Endodermal cell (in vitro differentiated cells): ENCODE measurements at regions not wholly inside any gene's neighbourhood (a gene's known extent, or its start where the extent isn't known, plus 50 kb on each side); places are given as distances from the start of the nearest gene placed in this dataset.

ENCODE experiments used
- DNase-seq: peaks from one replicate; pipeline ENCODE4 v3.0.0-alpha.2; 2017
- H3K27ac ChIP-seq: 2 replicates; pipeline ENCODE4 v1.5.1; 2013; ENCODE audit warnings: mild to moderate bottlenecking, low read depth, low read length, moderate library complexity
- H3K27me3 ChIP-seq: 2 replicates; pipeline ENCODE4 v1.6.1; 2013; ENCODE audit warnings: mild to moderate bottlenecking, low read length, moderate library complexity; ENCODE audit not compliant: insufficient read depth, control insufficient read depth, poor library complexity, severe bottlenecking
- H3K36me3 ChIP-seq: 2 replicates; pipeline ENCODE4 v1.7.0; 2013; ENCODE audit warnings: mild to moderate bottlenecking, low read length, moderate library complexity; ENCODE audit not compliant: control insufficient read depth, insufficient read depth
- H3K4me1 ChIP-seq: one replicate; pipeline ENCODE4 v1.7.0; 2013; ENCODE audit warnings: low read length; ENCODE audit not compliant: control insufficient read depth, insufficient read depth
- H3K4me3 ChIP-seq: 2 replicates; pipeline ENCODE4 v1.5.1; 2013; ENCODE audit warnings: mild to moderate bottlenecking, low read length, moderate library complexity
- H3K9ac ChIP-seq: 2 replicates; pipeline ENCODE4 v1.6.1; 2013; ENCODE audit warnings: mild to moderate bottlenecking, low read length, moderate library complexity; ENCODE audit not compliant: poor library complexity, severe bottlenecking; ENCODE audit errors: extremely low read depth
- H3K9me3 ChIP-seq: 2 replicates; pipeline ENCODE4 v1.6.1; 2013; ENCODE audit warnings: mild to moderate bottlenecking, low read length, moderate library complexity; ENCODE audit not compliant: control insufficient read depth
- H3K27ac Mint-ChIP-seq: 2 replicates; pipeline ENCODE4 v1.8.0; 2020; ENCODE audit warnings: mixed read lengths
- H3K27me3 Mint-ChIP-seq: 2 replicates; pipeline ENCODE4 v1.8.0; 2021; ENCODE audit warnings: mild to moderate bottlenecking, mixed read lengths; ENCODE audit not compliant: insufficient read depth
- H3K36me3 Mint-ChIP-seq: 2 replicates; pipeline ENCODE4 v1.8.0; 2020; ENCODE audit warnings: low read depth, mixed read lengths
- H3K4me1 Mint-ChIP-seq: 2 replicates; pipeline ENCODE4 v1.8.0; 2020; ENCODE audit warnings: mixed read lengths
- H3K4me3 Mint-ChIP-seq: 2 replicates; pipeline ENCODE4 v1.8.0; 2020; ENCODE audit warnings: mild to moderate bottlenecking, moderate library complexity, mixed read lengths
- H3K9me3 Mint-ChIP-seq: 2 replicates; pipeline ENCODE4 v1.8.0; 2020; ENCODE audit warnings: mild to moderate bottlenecking, mixed read lengths
- CTCF ChIP-seq: fragments of 200-600 bp; sonication (generic); conservative IDR thresholded peaks from 2 replicates; pipeline ENCODE4 v1.5.0; 2021; ENCODE audit warnings: antibody characterized with exemption, mild to moderate bottlenecking
- WGBS, 2 experiments: methylation state at CpG; one replicate each; pipeline versions ENCODE4 v1.1.5 to v1.1.7; 2013; ENCODE audit warnings: missing lambda C conversion rate in 2 of 2, mixed read lengths in 1 of 2; ENCODE audit not compliant: insufficient coverage in 1 of 2, insufficient read length in 1 of 2; 5-methylcytosine and 5-hydroxymethylcytosine counted together

GRCh38 chr2:221747289-221747972 is 175.3 kb upstream of the EPHA4 start:
- 94% methylated on average over 3 of the region's 3 CpGs; no CpG with 5 or more reads in 1 of the 2 experiments for WGBS, 2 experiments

GRCh38 chr2:221741496-221742211 is 169.6 kb upstream of the EPHA4 start:
- no peaks in the 10 kb centered on the region for H3K4me1 ChIP-seq
- H3K27me3 Mint-ChIP-seq: peaks cover 2% of the 10 kb centered on the region
- DNase-seq: no peak
- H3K9me3 Mint-ChIP-seq: peaks cover 6% of the 10 kb centered on the region
- no peak overlapping the region for H3K9ac ChIP-seq
- H3K36me3 Mint-ChIP-seq: no peaks in the 10 kb centered on the region
- no peak overlapping the region for H3K27ac ChIP-seq
- H3K36me3 ChIP-seq: no peaks in the 10 kb centered on the region
- peaks cover 10% of the 10 kb centered on the region for H3K27me3 ChIP-seq
- WGBS, 2 experiments: 93 to 94% methylated on average over 4 of the region's 4 CpGs
- no peaks in the 10 kb centered on the region for H3K9me3 ChIP-seq
- H3K27ac Mint-ChIP-seq: no peak overlapping the region
- H3K4me1 Mint-ChIP-seq: no peaks in the 10 kb centered on the region
- H3K4me3 Mint-ChIP-seq: no peak overlapping the region
- no peak overlapping the region for H3K4me3 ChIP-seq
- no peak for TF ChIP-seq CTCF

More at GRCh38 chr2:221747289-221747972, 175.3 kb upstream of the EPHA4 start:
- H3K9me3 Mint-ChIP-seq: peaks cover 6% of the 10 kb centered on the region
- no peak for TF ChIP-seq CTCF
- no peak overlapping the region for H3K27ac Mint-ChIP-seq
- Histone ChIP-seq H3K4me3 (no peak overlapping the region), H3K4me1 (no peaks in the 10 kb centered on the region), H3K27ac (no peak overlapping the region), H3K9me3 (no peaks in the 10 kb centered on the region), H3K36me3 (no peaks in the 10 kb centered on the region), H3K27me3 (peaks cover 1% of the 10 kb centered on the region), H3K9ac (no peak overlapping the region)
- H3K4me1 Mint-ChIP-seq: peaks cover 4% of the 10 kb centered on the region
- peaks cover 2% of the 10 kb centered on the region for H3K27me3 Mint-ChIP-seq
- H3K36me3 Mint-ChIP-seq: no peaks in the 10 kb centered on the region
- no peak overlapping the region for H3K4me3 Mint-ChIP-seq
- no peak for DNase-seq

GRCh38 chr2:221731432-221732145 is 159.5 kb upstream of the EPHA4 start:
- no peaks in the 10 kb centered on the region for H3K36me3 Mint-ChIP-seq
- Histone ChIP-seq H3K9me3 (no peaks in the 10 kb centered on the region), H3K27ac (no peak overlapping the region), H3K27me3 (no peaks in the 10 kb centered on the region), H3K4me1 (peaks cover 3% of the 10 kb centered on the region), H3K9ac (no peak overlapping the region), H3K36me3 (no peaks in the 10 kb centered on the region), H3K4me3 (no peak overlapping the region)
- no peak for DNase-seq
- H3K4me3 Mint-ChIP-seq: no peak overlapping the region
- no peak for TF ChIP-seq CTCF
- peaks cover 3% of the 10 kb centered on the region for H3K9me3 Mint-ChIP-seq
- H3K4me1 Mint-ChIP-seq: peaks cover 13% of the 10 kb centered on the region
- H3K27me3 Mint-ChIP-seq: no peaks in the 10 kb centered on the region
- 79 to 81% methylated on average over 3 of the region's 3 CpGs for WGBS, 2 experiments
- H3K27ac Mint-ChIP-seq: peak overlapping the region; percentile 3
